ENCODE measurements at regions not wholly inside any gene's neighbourhood (a gene's known extent, or its start where the extent isn't known, plus 50 kb on each side); places are given as distances from the start of the nearest gene placed in this dataset.

- H3K27ac ChIP-seq (replicated peaks) = no peak overlapping the region
- DNase-seq (ENCODE audit: low read depth in 1 of 2, low spot score in 1 of 2) = no peak
Observed at GRCh38 chr2:225120186-225120585, 77.9 kb upstream of the DOCK10 start.

GRCh38 chr2:225117051-225117716 is 74.9 kb upstream of the DOCK10 start:
- Histone ChIP-seq H3K27me3 (ENCODE audit: insufficient read depth, poor library complexity, severe bottlenecking) (no peaks in the 10 kb centered on the region), H3K27ac (replicated peaks) (no peak overlapping the region), H3K4me3 (replicated peaks; ENCODE audit: insufficient read depth, low read length) (no peak overlapping the region)
- no peak for DNase-seq (ENCODE audit: low read depth in 1 of 2, low spot score in 1 of 2)
- TF ChIP-seq REST (IDR thresholded peaks at IDR 0.05; ENCODE audit: insufficient replicate concordance, low read depth) = no peak
- no peak for TF ChIP-seq CTCF (IDR thresholded peaks at IDR 0.05; ENCODE audit: insufficient read depth, low read length)
- no peak for TF ChIP-seq GABPA (IDR thresholded peaks at IDR 0.05; ENCODE audit: low read depth)
- no peak for TF ChIP-seq POLR2AphosphoS5 (IDR thresholded peaks at IDR 0.05; ENCODE audit: low read depth)
- TF ChIP-seq SPI1 (IDR thresholded peaks at IDR 0.05; ENCODE audit: borderline replicate concordance, low read depth) = no peak

More at GRCh38 chr2:225120186-225120585, 77.9 kb upstream of the DOCK10 start:
- no peaks in the 10 kb centered on the region for H3K27me3 ChIP-seq (ENCODE audit: insufficient read depth, poor library complexity, severe bottlenecking)
- no peak overlapping the region for H3K4me3 ChIP-seq (replicated peaks; ENCODE audit: insufficient read depth, low read length)
- TF ChIP-seq REST (IDR thresholded peaks at IDR 0.05; ENCODE audit: insufficient replicate concordance, low read depth) = no peak
- TF ChIP-seq CTCF (IDR thresholded peaks at IDR 0.05; ENCODE audit: insufficient read depth, low read length) = no peak
- TF ChIP-seq GABPA (IDR thresholded peaks at IDR 0.05; ENCODE audit: low read depth) = no peak
- no peak for TF ChIP-seq SPI1 (IDR thresholded peaks at IDR 0.05; ENCODE audit: borderline replicate concordance, low read depth)
- TF ChIP-seq POLR2AphosphoS5 (IDR thresholded peaks at IDR 0.05; ENCODE audit: low read depth) = no peak

GRCh38 chr2:225114786-225115323 is 72.6 kb upstream of the DOCK10 start:
- TF ChIP-seq SPI1 (IDR thresholded peaks at IDR 0.05; ENCODE audit: borderline replicate concordance, low read depth) (no peak), REST (IDR thresholded peaks at IDR 0.05; ENCODE audit: insufficient replicate concordance, low read depth) (no peak), CTCF (IDR thresholded peaks at IDR 0.05; ENCODE audit: insufficient read depth, low read length) (no peak), GABPA (IDR thresholded peaks at IDR 0.05; ENCODE audit: low read depth) (no peak), POLR2AphosphoS5 (IDR thresholded peaks at IDR 0.05; ENCODE audit: low read depth) (no peak)
- Histone ChIP-seq H3K4me3 (replicated peaks; ENCODE audit: insufficient read depth, low read length) (no peak overlapping the region), H3K27me3 (ENCODE audit: insufficient read depth, poor library complexity, severe bottlenecking) (no peaks in the 10 kb centered on the region), H3K27ac (replicated peaks) (no peak overlapping the region)
- no peak for DNase-seq (ENCODE audit: low read depth in 1 of 2, low spot score in 1 of 2)
